Spinal cord (tissue), 9 donors: ENCODE measurements at regions not wholly inside any gene's neighbourhood (a gene's known extent, or its start where the extent isn't known, plus 50 kb on each side); places are given as distances from the start of the nearest gene placed in this dataset.

Experiments used
- DNase-seq, 6 donors: peaks; one replicate each; pipeline versions ENCODE4 v3.0.0 to v3.0.0-alpha.2; 2013 to 2015; ENCODE audit warnings: low spot score in 6 of 6, low read depth in 4 of 6
- H3K27ac ChIP-seq: one replicate; pipeline ENCODE4 v1.5.1; 2013; ENCODE audit warnings: low read depth, low read length, control low read depth
- H3K27me3 ChIP-seq: one replicate; pipeline ENCODE4 v1.6.1; 2013; ENCODE audit warnings: low read length; ENCODE audit not compliant: control insufficient read depth, insufficient read depth
- H3K36me3 ChIP-seq: one replicate; pipeline ENCODE4 v1.6.1; 2013; ENCODE audit warnings: low read length; ENCODE audit not compliant: control insufficient read depth, insufficient read depth
- H3K4me1 ChIP-seq: one replicate; pipeline ENCODE4 v1.6.1; 2013; ENCODE audit warnings: low read length; ENCODE audit not compliant: control insufficient read depth, insufficient read depth
- H3K4me3 ChIP-seq: one replicate; pipeline ENCODE4 v1.5.1; 2013; ENCODE audit warnings: low read depth, low read length, control low read depth
- H3K9me3 ChIP-seq: one replicate; pipeline ENCODE4 v1.6.1; 2013; ENCODE audit warnings: low read length; ENCODE audit not compliant: control insufficient read depth, insufficient read depth
- WGBS: methylation state at CpG from one replicate; pipeline ENCODE4 v1.1.5; 2013; ENCODE audit warnings: missing lambda C conversion rate; ENCODE audit not compliant: insufficient coverage; 5-methylcytosine and 5-hydroxymethylcytosine counted together
- donor health status: healthy.

DNA sequence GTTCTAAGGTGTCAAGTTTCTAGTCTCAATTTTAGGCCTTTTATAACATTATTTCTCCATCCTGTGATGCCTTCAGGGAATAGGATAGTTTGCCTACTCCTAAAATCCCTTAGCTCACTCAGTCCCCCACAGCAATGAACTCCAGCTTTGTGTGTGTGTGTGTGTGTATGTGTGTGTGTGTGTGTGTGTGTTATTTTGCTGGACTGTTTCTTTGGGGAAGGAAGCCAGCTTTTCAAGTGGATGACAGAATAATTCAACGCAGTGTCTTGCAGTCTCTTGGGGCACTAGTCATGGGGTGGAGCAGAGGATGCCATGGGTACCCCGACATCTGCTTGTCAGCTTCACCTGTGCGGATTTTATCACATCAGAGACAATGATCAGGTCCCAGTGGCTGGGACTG lies 262.8 kb upstream of the DAPK1 start:
- DNase-seq = no peak
- 95% methylated on average over 3 of the region's 3 CpGs for WGBS
- no peak overlapping the region for H3K27ac ChIP-seq

DNA sequence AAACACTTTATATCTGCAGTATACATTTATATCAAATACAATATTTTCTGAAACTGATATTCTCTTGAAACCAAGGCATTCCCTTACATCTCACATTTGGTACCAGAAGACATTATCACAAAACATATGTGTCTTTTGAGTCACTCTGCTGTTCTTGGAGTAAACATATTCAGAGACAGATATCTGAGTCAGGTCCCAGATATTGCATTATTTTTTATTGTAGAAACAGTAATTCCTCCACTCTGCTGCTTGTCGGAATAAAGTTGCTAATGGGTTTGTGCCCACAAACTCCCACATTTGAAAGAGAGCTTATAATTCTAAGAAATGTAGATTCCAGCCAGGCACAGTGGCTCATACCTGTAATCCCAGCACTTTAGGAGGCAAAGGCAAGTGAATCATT lies 261.1 kb upstream of the DAPK1 start:
- H3K27ac ChIP-seq = no peak overlapping the region
- WGBS = no CpG with 5 or more reads among the region's 1 CpG
- H3K4me1 ChIP-seq = no peaks in the 10 kb centered on the region
- DNase-seq = no peak
- H3K27me3 ChIP-seq = no peaks in the 10 kb centered on the region
- no peaks in the 10 kb centered on the region for H3K9me3 ChIP-seq
- H3K4me3 ChIP-seq = no peak overlapping the region
- no peaks in the 10 kb centered on the region for H3K36me3 ChIP-seq

More for the DNA sequence above, 262.8 kb upstream of the DAPK1 start:
- no peaks in the 10 kb centered on the region for H3K36me3 ChIP-seq
- no peaks in the 10 kb centered on the region for H3K9me3 ChIP-seq
- H3K4me1 ChIP-seq = no peaks in the 10 kb centered on the region
- no peak overlapping the region for H3K4me3 ChIP-seq
- no peaks in the 10 kb centered on the region for H3K27me3 ChIP-seq

DNA sequence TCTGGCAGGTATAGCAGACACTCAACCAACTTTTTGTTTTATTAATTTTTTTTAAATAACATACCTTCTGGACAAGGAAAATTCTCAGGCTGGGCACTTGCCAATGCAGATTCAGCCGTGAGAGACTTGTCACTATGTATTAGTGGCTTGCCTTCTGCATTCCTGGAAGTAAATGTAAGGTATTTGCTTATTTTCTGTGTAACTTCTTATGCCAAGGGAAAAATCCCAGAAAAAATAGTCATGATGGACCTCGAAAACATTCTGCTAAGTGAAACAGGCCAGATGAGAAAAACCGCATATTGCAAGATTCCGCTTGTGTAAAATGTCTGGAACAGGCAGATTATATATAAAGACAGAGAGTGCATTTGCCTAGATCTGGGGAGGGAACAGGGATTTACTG lies 260.3 kb upstream of the DAPK1 start:
- no peaks in the 10 kb centered on the region for H3K27me3 ChIP-seq
- no peaks in the 10 kb centered on the region for H3K4me1 ChIP-seq
- no peaks in the 10 kb centered on the region for H3K9me3 ChIP-seq
- peak in 1 of 6 donors; percentile 44 for DNase-seq
- no peaks in the 10 kb centered on the region for H3K36me3 ChIP-seq
- 78% methylated on average over 4 of the region's 4 CpGs for WGBS
- H3K27ac ChIP-seq = no peak overlapping the region
- H3K4me3 ChIP-seq = no peak overlapping the region

DNA sequence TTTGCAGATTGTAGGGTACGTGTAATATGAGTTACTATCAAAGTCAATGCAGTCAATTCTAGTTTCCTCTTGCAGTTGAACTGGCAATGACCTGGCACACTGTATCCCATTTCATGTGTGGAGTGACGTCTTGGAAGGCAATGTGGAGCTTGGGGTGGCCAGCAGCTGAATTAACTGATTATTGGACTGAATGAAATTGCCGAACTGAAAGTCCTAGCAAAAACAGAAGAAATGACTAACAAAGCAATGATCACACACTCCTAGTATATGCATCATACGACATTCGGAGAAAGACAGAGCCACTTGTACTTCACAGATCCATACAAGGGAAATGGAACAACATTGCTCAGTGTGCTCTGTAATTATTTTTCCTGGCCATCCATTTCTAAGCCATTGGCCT lies 259.1 kb upstream of the DAPK1 start:
- H3K4me3 ChIP-seq = no peak overlapping the region
- 63% methylated on average over 3 of the region's 5 CpGs for WGBS
- peak in 1 of 6 donors; percentile 32 for DNase-seq

DNA sequence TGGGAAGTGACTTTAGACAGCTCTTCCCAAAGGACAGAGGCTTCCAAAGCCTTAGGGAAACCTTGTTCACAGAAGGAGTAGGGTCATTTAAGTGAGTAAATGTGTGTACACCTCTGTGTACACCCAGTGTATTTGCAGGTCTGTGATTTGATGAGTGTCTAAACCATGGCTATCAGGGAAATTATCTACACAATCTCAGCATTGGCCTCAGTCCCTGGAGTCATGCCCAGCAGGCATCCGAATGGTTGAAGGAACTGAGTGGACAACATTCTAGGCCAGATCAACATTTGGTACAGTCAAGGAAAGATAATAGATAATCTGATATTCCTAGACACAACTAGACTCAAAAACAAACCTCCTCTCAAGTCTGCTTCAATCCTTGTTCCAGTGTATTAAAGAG lies 258.4 kb upstream of the DAPK1 start:
- Histone ChIP-seq H3K4me1 (no peaks in the 10 kb centered on the region), H3K9me3 (no peaks in the 10 kb centered on the region)
- no CpG with 5 or more reads among the region's 1 CpG for WGBS

More for the DNA sequence above, 259.1 kb upstream of the DAPK1 start:
- H3K4me1 ChIP-seq = no peaks in the 10 kb centered on the region
- no peaks in the 10 kb centered on the region for H3K27me3 ChIP-seq
- peak overlapping the region; percentile 8 for H3K27ac ChIP-seq
- no peaks in the 10 kb centered on the region for H3K36me3 ChIP-seq
- no peaks in the 10 kb centered on the region for H3K9me3 ChIP-seq

DNA sequence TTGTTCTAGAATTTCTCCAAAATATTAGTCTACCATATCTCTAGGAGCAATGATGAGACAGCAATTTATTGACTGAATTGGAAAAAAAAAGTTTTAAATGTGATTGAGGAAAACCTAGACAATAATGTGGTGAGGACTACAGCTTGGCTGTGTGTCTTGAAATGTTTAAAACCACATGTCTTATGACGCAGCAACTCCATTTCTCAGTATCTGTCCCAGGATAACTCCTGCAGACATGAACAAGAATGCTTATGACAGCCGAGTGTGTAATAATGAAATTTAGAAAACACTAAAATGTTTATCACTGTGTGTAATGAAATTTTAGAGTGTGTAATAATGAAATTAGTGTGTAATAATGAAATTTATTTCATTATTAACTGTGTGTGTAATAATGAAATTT lies 254.1 kb upstream of the DAPK1 start:
- WGBS = 80% methylated on average over 1 of the region's 2 CpGs
- Histone ChIP-seq H3K4me3 (no peak overlapping the region), H3K4me1 (no peaks in the 10 kb centered on the region), H3K9me3 (no peaks in the 10 kb centered on the region), H3K27ac (no peak overlapping the region), H3K27me3 (no peaks in the 10 kb centered on the region), H3K36me3 (no peaks in the 10 kb centered on the region)
- no peak for DNase-seq

More for the DNA sequence above, 258.4 kb upstream of the DAPK1 start:
- H3K4me3 ChIP-seq = no peak overlapping the region
- H3K36me3 ChIP-seq = no peaks in the 10 kb centered on the region
- peak overlapping the region; percentile 8 for H3K27ac ChIP-seq
- H3K27me3 ChIP-seq = no peaks in the 10 kb centered on the region
- DNase-seq = no peak

DNA sequence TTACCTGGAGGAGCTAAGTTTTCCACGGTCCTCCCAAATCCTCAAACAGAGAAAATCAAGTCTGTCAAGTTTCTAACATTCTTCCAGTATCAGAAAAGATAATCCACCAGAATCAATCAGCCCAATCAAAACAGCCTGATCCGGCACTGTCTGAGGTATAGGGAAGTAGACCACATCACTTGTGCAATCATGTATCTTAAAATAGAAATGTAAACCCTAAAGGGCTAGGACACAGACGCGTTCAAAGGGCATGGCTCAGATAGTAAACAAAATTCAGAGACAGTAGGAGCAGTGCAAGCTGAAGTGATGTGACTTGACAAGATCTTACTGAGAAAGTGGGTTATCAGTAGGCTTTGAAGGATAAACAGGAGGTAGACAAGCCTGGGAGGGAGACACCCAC lies 252.4 kb upstream of the DAPK1 start:
- Histone ChIP-seq H3K9me3 (no peaks in the 10 kb centered on the region), H3K27me3 (no peaks in the 10 kb centered on the region), H3K4me3 (no peak overlapping the region), H3K4me1 (no peaks in the 10 kb centered on the region), H3K36me3 (no peaks in the 10 kb centered on the region), H3K27ac (no peak overlapping the region)
- WGBS = no CpG with 5 or more reads among the region's 4 CpGs
- DNase-seq = no peak

DNA sequence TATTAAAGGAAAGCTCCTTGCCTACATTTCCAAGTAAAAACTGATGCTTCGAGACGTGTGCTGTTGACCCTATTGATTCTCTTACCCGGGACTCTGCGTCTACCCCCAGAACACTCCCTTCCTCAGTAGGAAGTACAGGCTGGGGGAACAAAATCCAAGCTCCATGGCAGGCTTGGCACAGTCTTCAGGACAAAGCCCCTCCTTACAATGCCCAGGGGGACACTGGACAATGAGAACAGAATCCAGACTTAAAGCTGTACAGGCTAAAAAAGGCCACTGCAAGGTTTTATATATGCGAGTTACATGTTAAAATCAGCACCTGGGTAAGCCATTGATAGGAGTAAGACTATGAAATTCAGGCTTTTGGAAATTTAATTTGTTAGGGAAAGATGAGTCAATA lies 250.6 kb upstream of the DAPK1 start:
- Histone ChIP-seq H3K27ac (no peak overlapping the region), H3K4me3 (no peak overlapping the region), H3K36me3 (no peaks in the 10 kb centered on the region), H3K27me3 (no peaks in the 10 kb centered on the region), H3K4me1 (no peaks in the 10 kb centered on the region), H3K9me3 (no peaks in the 10 kb centered on the region)
- DNase-seq = no peak
- 86% methylated on average over 5 of the region's 5 CpGs for WGBS

DNA sequence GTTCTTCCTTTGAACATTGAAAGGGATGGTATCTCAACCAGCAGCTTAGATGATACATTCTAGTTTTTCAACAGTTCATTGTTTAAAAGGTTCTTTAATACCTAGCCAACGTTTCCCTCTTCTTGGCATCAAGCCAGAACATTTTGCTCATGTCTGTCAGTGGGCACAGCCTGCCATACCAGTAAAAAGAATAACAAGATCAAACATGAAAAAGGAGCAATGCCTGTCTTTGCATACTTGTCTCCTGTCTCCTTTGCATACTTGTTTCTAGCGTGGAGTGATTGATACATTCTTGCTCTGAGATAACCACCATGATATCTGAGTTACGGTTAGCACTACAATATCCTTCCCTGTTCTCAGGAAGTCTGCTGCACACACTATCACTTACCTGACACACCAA lies 248.6 kb upstream of the DAPK1 start:
- H3K4me1 ChIP-seq = no peaks in the 10 kb centered on the region
- no peaks in the 10 kb centered on the region for H3K36me3 ChIP-seq
- H3K27me3 ChIP-seq = no peaks in the 10 kb centered on the region
- DNase-seq = no peak
- WGBS = 82% methylated on average over 2 of the region's 3 CpGs
- no peak overlapping the region for H3K27ac ChIP-seq
- H3K9me3 ChIP-seq = no peaks in the 10 kb centered on the region
- no peak overlapping the region for H3K4me3 ChIP-seq

DNA sequence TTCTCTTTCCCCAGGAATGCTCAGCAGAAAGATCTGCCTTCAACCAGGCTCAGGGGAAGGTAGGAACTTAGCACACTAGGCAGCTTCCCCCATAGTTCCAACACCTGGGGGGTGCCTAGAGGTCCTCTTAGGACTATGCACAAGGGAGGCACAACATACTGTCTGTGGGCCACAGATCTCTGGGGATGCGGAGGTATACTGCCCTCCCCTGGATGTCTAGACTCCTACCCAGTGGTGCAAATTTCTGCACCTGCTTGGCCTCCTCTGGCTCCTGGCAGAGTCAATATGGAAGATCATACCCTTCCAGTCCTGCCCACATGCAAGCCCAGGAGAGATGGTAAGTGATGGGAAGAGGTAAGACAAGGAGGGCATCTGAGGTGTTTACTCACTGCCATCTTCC lies 247.5 kb upstream of the DAPK1 start:
- no peaks in the 10 kb centered on the region for H3K36me3 ChIP-seq
- no peaks in the 10 kb centered on the region for H3K9me3 ChIP-seq
- DNase-seq = no peak
- no peak overlapping the region for H3K27ac ChIP-seq
- WGBS = 100% methylated on average over 1 of the region's 1 CpG
- H3K4me3 ChIP-seq = no peak overlapping the region
- H3K27me3 ChIP-seq = no peaks in the 10 kb centered on the region
- no peaks in the 10 kb centered on the region for H3K4me1 ChIP-seq
